NB4 (cell line): ENCODE measurements at regions not wholly inside any gene's neighbourhood (a gene's known extent, or its start where the extent isn't known, plus 50 kb on each side); places are given as distances from the start of the nearest gene placed in this dataset.

Experiments
- DNase-seq: peaks from one replicate; pipeline ENCODE4 v3.0.0; 2010; ENCODE audit warnings: low read depth
- H3K4me3 ChIP-seq: one replicate; pipeline ENCODE4 v1.5.1; 2011; ENCODE audit warnings: mild to moderate bottlenecking, low read depth, low read length, moderate library complexity
- MYC ChIP-seq: IDR thresholded peaks from 2 replicates; pipeline ENCODE4 v1.6.1; 2011; ENCODE audit warnings: low read depth, low read length
- POLR2A ChIP-seq: IDR thresholded peaks from 2 replicates; pipeline ENCODE4 v1.6.1; 2011; ENCODE audit warnings: mild to moderate bottlenecking; ENCODE audit not compliant: insufficient read length; ENCODE audit errors: extremely low read depth
- TF ChIP-seq, protein P1 (sequence below): IDR thresholded peaks from one replicate; pipeline ENCODE4 v1.5.1; 2012; ENCODE audit warnings: low read depth, low read length
- TF ChIP-seq, protein P2 (sequence below): IDR thresholded peaks from 2 replicates; pipeline ENCODE4 v1.6.1; 2011; ENCODE audit warnings: low read depth, low read length

DNA sequence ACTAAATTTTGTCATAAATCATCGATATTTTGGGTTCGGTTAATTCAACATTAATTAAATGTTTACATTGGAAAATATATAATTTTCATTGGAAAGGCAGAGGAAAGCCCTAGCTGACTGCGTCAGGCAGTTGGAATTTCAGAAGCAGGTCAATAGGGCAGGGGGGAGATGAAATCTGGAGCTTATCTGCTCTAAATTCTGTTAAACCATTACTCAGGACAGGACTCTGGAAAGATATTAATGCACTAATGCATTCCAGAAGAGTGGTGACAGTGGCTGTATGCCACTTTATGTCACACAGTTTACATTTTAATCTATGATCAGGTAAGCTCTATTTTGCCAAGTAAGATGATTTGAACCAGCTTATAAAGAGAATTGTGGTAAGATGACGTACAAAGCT is 153.0 kb upstream of the B3GALT2 start:
- DNase-seq: no peak
- TF ChIP-seq, protein P1, sequence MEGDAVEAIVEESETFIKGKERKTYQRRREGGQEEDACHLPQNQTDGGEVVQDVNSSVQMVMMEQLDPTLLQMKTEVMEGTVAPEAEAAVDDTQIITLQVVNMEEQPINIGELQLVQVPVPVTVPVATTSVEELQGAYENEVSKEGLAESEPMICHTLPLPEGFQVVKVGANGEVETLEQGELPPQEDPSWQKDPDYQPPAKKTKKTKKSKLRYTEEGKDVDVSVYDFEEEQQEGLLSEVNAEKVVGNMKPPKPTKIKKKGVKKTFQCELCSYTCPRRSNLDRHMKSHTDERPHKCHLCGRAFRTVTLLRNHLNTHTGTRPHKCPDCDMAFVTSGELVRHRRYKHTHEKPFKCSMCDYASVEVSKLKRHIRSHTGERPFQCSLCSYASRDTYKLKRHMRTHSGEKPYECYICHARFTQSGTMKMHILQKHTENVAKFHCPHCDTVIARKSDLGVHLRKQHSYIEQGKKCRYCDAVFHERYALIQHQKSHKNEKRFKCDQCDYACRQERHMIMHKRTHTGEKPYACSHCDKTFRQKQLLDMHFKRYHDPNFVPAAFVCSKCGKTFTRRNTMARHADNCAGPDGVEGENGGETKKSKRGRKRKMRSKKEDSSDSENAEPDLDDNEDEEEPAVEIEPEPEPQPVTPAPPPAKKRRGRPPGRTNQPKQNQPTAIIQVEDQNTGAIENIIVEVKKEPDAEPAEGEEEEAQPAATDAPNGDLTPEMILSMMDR: no peak
- TF ChIP-seq MYC (no peak), POLR2A (no peak)
- TF ChIP-seq, protein P2, sequence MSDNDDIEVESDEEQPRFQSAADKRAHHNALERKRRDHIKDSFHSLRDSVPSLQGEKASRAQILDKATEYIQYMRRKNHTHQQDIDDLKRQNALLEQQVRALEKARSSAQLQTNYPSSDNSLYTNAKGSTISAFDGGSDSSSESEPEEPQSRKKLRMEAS: no peak
- H3K4me3 ChIP-seq: no peak overlapping the region

DNA sequence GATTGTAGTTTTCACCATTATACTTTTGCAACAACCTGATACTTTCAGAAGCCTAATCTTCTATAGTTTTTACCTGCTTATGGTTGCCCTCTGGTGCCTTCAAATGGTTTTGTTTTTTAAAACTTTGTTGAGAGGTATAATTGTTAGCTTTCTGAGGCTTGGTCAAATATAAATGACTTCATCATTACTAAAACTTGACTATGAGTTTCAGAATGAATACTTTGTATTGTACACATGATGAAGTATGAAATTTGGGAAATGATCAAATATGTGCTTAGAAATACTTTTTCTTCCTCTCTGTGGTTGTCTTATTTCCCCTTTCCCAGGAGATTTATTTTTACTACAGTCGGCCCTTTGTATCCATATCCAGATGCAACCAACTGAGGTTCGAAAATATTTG is 151.8 kb upstream of the B3GALT2 start:
- no peak for DNase-seq

DNA sequence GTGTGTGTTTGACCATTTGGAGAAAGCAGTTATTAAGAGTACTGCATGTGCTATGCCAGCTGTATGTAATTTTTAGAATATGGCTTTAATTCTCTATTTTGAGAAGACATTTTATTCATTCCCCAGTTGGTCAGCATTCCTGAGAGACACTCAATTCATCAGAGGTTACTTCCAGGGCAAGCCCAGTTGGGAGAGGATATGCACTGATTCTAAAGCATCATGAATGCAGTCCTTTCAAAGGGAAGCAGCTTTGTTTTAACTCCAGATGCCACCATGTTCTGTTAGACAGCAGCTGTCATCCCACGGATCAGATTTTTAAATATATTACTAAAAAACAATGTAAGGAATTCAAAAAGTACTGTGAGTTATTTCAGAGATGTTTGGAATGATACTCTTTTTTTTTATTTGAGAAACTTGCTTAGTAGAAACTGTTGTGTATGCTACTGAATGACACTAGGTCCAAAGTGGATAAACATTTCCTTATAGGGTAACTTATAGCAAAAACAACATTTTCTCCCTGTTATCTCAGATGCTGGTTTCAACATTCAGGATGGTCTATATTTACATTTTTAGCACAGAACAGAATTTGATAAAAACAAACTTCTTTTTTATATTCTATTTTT is 149.5 kb upstream of the B3GALT2 start:
- no peak overlapping the region for H3K4me3 ChIP-seq
- TF ChIP-seq, protein P2: no peak
- TF ChIP-seq, protein P1: no peak
- TF ChIP-seq MYC (no peak), POLR2A (no peak)
- no peak for DNase-seq

More for the DNA sequence above, 151.8 kb upstream of the B3GALT2 start:
- TF ChIP-seq, protein P2: no peak
- TF ChIP-seq POLR2A (no peak), MYC (no peak)
- TF ChIP-seq, protein P1: no peak
- no peak overlapping the region for H3K4me3 ChIP-seq

DNA sequence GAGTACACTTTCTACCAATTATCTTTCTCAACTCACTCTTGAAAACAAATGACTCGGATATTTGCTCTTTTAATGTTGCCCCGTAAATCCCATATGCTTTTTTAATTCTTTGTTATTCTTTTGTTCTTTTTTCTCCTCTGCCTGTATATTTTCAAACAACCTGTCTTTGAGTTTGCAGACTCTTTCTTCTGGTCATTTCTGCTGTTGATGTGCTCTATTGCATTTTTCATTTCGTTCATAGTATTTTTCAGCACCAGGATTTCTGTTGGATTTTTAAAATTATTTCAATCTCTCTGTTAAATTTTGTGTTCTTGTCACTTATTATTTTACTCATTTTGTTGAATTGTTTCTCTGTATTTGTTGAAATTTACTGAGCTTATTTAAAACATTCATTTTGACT is 146.8 kb upstream of the B3GALT2 start:
- H3K4me3 ChIP-seq: no peak overlapping the region
- TF ChIP-seq POLR2A (no peak), MYC (no peak)
- TF ChIP-seq, protein P2: no peak
- TF ChIP-seq, protein P1: no peak
- no peak for DNase-seq

DNA sequence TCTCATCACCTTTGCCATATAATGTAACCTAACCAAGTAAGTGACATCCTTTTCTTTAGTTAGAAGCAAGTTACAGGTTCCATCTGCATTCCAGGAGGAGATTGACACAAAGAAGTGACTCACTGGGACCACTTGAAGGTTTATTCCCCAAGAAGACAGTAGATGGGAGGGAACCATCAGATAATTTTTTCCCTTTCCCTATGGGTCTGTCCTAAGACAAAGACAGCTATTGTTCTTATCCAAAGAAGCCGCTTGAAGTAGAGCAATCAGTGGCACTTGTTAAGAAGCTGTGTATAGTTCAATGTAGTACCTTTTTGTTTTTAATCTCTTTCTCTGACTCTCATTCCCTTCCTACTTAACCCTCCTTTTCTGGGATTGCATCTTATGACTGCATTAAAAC is 139.9 kb upstream of the B3GALT2 start:
- TF ChIP-seq, protein P1: no peak
- TF ChIP-seq, protein P2: no peak
- TF ChIP-seq POLR2A: no peak
- TF ChIP-seq MYC: no peak
- DNase-seq: no peak
- no peak overlapping the region for H3K4me3 ChIP-seq

DNA sequence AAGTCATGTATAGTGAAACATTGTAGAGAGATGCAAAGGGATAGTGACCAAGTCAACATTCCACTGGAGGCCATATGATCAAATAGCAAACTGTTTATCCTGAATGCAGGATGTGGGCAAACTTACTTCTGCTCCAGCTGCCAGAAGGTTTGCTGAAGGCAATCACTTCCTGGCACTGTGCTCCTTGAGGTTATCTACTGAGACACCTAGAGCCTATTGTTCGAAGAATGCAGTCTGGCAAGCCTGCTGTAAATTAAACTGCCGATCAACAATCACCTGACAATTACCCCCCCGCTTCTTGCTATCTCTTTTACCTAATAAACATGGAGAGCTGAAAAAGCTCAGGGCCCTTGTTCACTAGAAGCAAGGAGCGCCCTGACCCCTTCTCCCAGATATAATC is 139.4 kb upstream of the B3GALT2 start:
- H3K4me3 ChIP-seq: no peak overlapping the region
- TF ChIP-seq POLR2A (no peak), MYC (no peak)
- TF ChIP-seq, protein P2: no peak
- TF ChIP-seq, protein P1: no peak
- DNase-seq: no peak
